GM18867 (cell line): ENCODE measurements at regions not wholly inside any gene's neighbourhood (a gene's known extent, or its start where the extent isn't known, plus 50 kb on each side); places are given as distances from the start of the nearest gene placed in this dataset.
"Not testable (repeated sequence)": the region's sequence is repeated elsewhere in the genome, so short reads cannot be mapped to it uniquely, and the experiment has no call there.

Experiments
- ATAC-seq: cut with Tn5 transposase; IDR thresholded peaks from one replicate; pipeline ENCODE4 v1.9.1; 2021; ENCODE audit warnings: mild to moderate bottlenecking, moderate library complexity; ENCODE audit not compliant: unreplicated experiment

GRCh38 chr12:116360579-116361413, 83.3 kb upstream of the MED13L start:
- ATAC-seq, result no peak

- no peak for ATAC-seq
These were observed 84.1 kb upstream of the MED13L start for GRCh38 chr12:116361414-116362223.

GRCh38 chr12:116365114-116365513, 87.6 kb upstream of the MED13L start:
- ATAC-seq, result no peak

GRCh38 chr12:116365606-116366455, 88.3 kb upstream of the MED13L start:
- no peak for ATAC-seq

- no peak for ATAC-seq
These were observed 88.9 kb upstream of the MED13L start for GRCh38 chr12:116366456-116366776.

GRCh38 chr12:116366824-116367223, 89.3 kb upstream of the MED13L start:
- no peak for ATAC-seq

- ATAC-seq, result no peak
These were observed 91.0 kb upstream of the MED13L start for GRCh38 chr12:116368196-116369194.

- ATAC-seq, result no peak
These were observed 92.5 kb upstream of the MED13L start for GRCh38 chr12:116370004-116370404.

- ATAC-seq, result no peak
These were observed 93.5 kb upstream of the MED13L start for GRCh38 chr12:116370886-116371580.

- ATAC-seq, result no peak
These were observed 95.3 kb upstream of the MED13L start for GRCh38 chr12:116372815-116373214.

GRCh38 chr12:116373572-116374206, 96.2 kb upstream of the MED13L start:
- no peak for ATAC-seq

- no peak for ATAC-seq
These were observed 96.7 kb upstream of the MED13L start for GRCh38 chr12:116374207-116374606.

GRCh38 chr12:116375278-116375842, 97.9 kb upstream of the MED13L start:
- no peak for ATAC-seq

- no peak for ATAC-seq
These were observed 99.1 kb upstream of the MED13L start for GRCh38 chr12:116376354-116377193.

GRCh38 chr12:116377194-116377571, 99.7 kb upstream of the MED13L start:
- not testable (repeated sequence) for ATAC-seq

- ATAC-seq, result no peak
These were observed 100.5 kb upstream of the MED13L start for GRCh38 chr12:116378002-116378401.

- no peak for ATAC-seq
These were observed 102.6 kb upstream of the MED13L start for GRCh38 chr12:116380108-116380507.

- not testable (repeated sequence) for ATAC-seq
These were observed 103.2 kb upstream of the MED13L start for GRCh38 chr12:116380740-116381139.
